CD4-positive, CD25-positive, alpha-beta regulatory T cell (primary cell): ENCODE measurements at regions not wholly inside any gene's neighbourhood (a gene's known extent, or its start where the extent isn't known, plus 50 kb on each side); places are given as distances from the start of the nearest gene placed in this dataset.
"Not testable (repeated sequence)": the region's sequence is repeated elsewhere in the genome, so short reads cannot be mapped to it uniquely, and the experiment has no call there.

Source experiments
- ATAC-seq, 2 donors: fragments of 150-1000 bp; cut with Tn5 transposase; one replicate each; pipeline ENCODE4 v1.10.0; 2021; ENCODE audit warnings: low read depth in 2 of 2, moderate number of reproducible peaks in 2 of 2, moderate library complexity in 1 of 2
- DNase-seq, 3 donors: peaks; one replicate each; pipeline versions ENCODE4 v3.0.0 to v3.0.0-alpha.2; 2012 to 2022; ENCODE audit warnings: mixed read lengths in 1 of 3
- H3K27ac ChIP-seq: one replicate; pipeline ENCODE4 v1.7.0; 2013; ENCODE audit warnings: mild to moderate bottlenecking, low read length; ENCODE audit not compliant: insufficient read depth, poor library complexity, severe bottlenecking
- H3K27me3 ChIP-seq: one replicate; pipeline ENCODE4 v1.7.0; 2013; ENCODE audit warnings: low read length; ENCODE audit not compliant: control insufficient read depth, insufficient read depth
- H3K36me3 ChIP-seq: one replicate; pipeline ENCODE4 v1.7.0; 2013; ENCODE audit warnings: mild to moderate bottlenecking, low read length, moderate library complexity; ENCODE audit not compliant: control insufficient read depth, insufficient read depth
- H3K4me1 ChIP-seq: 2 replicates; pipeline ENCODE4 v1.7.0; 2013; ENCODE audit warnings: mild to moderate bottlenecking, low read length; ENCODE audit not compliant: insufficient read depth, control insufficient read depth, poor library complexity, severe bottlenecking
- H3K4me3 ChIP-seq: one replicate; pipeline ENCODE4 v1.7.0; 2013; ENCODE audit warnings: low read depth, mild to moderate bottlenecking, low read length, moderate library complexity
- H3K9me3 ChIP-seq, 2 experiments: 1 replicate in 1 of 2; 2 replicates in 1 of 2; pipeline ENCODE4 v1.7.0; 2013; ENCODE audit warnings: low read length in 2 of 2, mild to moderate bottlenecking in 1 of 2, moderate library complexity in 1 of 2; ENCODE audit not compliant: control insufficient read depth in 2 of 2
- H3K27ac Mint-ChIP-seq, 3 donors: one replicate each; pipeline ENCODE4 v1.8.0; 2020 to 2022; ENCODE audit warnings: mild to moderate bottlenecking in 3 of 3, mixed read lengths in 3 of 3, moderate library complexity in 2 of 3
- H3K27me3 Mint-ChIP-seq: one replicate; pipeline ENCODE4 v1.8.0; 2022; ENCODE audit warnings: mild to moderate bottlenecking, mixed read lengths
- H3K36me3 Mint-ChIP-seq: one replicate; pipeline ENCODE4 v1.8.0; 2020; ENCODE audit warnings: mixed read lengths
- H3K4me1 Mint-ChIP-seq, 4 donors: one replicate each; pipeline ENCODE4 v1.8.0; 2020 to 2022; ENCODE audit warnings: mixed read lengths in 4 of 4, mild to moderate bottlenecking in 1 of 4
- H3K4me3 Mint-ChIP-seq, 4 donors: one replicate each; pipeline ENCODE4 v1.8.0; 2020 to 2022; ENCODE audit warnings: mild to moderate bottlenecking in 4 of 4, mixed read lengths in 4 of 4, moderate library complexity in 3 of 4
- H3K9me3 Mint-ChIP-seq, 7 donors: one replicate each; pipeline ENCODE4 v1.8.0; 2020 to 2022; ENCODE audit warnings: mixed read lengths in 7 of 7, mild to moderate bottlenecking in 3 of 7, moderate library complexity in 2 of 7

GRCh38 chr3:198096015-198096414 is 136.0 kb downstream of the LMLN start:
- H3K4me3 ChIP-seq, result no peak overlapping the region
- H3K27me3 ChIP-seq, result peaks cover 5% of the 10 kb centered on the region
- peaks cover 17% of the 10 kb centered on the region for H3K27me3 Mint-ChIP-seq
- no peak for DNase-seq
- peaks cover 7 to 16% of the 10 kb centered on the region in 2 experiments for H3K9me3 ChIP-seq
- no peaks in the 10 kb centered on the region for H3K36me3 ChIP-seq
- H3K4me3 Mint-ChIP-seq, result no peak overlapping the region
- no peaks in the 10 kb centered on the region for H3K36me3 Mint-ChIP-seq
- H3K27ac ChIP-seq, result no peak overlapping the region
- no peak for ATAC-seq
- peaks cover 0 to 3% (median 0%) of the 10 kb centered on the region in 4 donors for H3K4me1 Mint-ChIP-seq
- H3K9me3 Mint-ChIP-seq, result peaks cover 0 to 23% (median 6%) of the 10 kb centered on the region in 7 donors
- H3K4me1 ChIP-seq, result no peaks in the 10 kb centered on the region
- H3K27ac Mint-ChIP-seq, result no peak overlapping the region

- H3K4me3 Mint-ChIP-seq, result no peak overlapping the region
- H3K36me3 Mint-ChIP-seq, result no peaks in the 10 kb centered on the region
- ATAC-seq (no peak), DNase-seq (no peak)
- H3K4me1 ChIP-seq, result no peaks in the 10 kb centered on the region
- H3K9me3 Mint-ChIP-seq, result peaks cover 0 to 23% (median 6%) of the 10 kb centered on the region in 7 donors
- no peaks in the 10 kb centered on the region for H3K36me3 ChIP-seq
- H3K27ac ChIP-seq, result no peak overlapping the region
- H3K27me3 Mint-ChIP-seq, result peaks cover 16% of the 10 kb centered on the region
- no peak overlapping the region for H3K4me3 ChIP-seq
- peaks cover 0 to 3% (median 0%) of the 10 kb centered on the region in 4 donors for H3K4me1 Mint-ChIP-seq
- H3K27ac Mint-ChIP-seq, result no peak overlapping the region
- H3K9me3 ChIP-seq, result peaks cover 7 to 16% of the 10 kb centered on the region in 2 experiments
- peaks cover 5% of the 10 kb centered on the region for H3K27me3 ChIP-seq
Observed at GRCh38 chr3:198097048-198097447, 137.0 kb downstream of the LMLN start.

GRCh38 chr3:198098661-198099081 is 138.7 kb downstream of the LMLN start:
- not testable (repeated sequence) for H3K36me3 Mint-ChIP-seq, H3K4me1 ChIP-seq, H3K27ac ChIP-seq, ATAC-seq, H3K27me3 ChIP-seq, H3K36me3 ChIP-seq, H3K4me1 Mint-ChIP-seq
- Mint-ChIP-seq H3K27ac (peak overlapping the region in 2 of 3 donors; percentile 63 to 81), H3K4me3 (peak overlapping the region in 3 of 4 donors; percentile 46 to 69 (median 68)), H3K9me3 (peaks cover 0 to 21% (median 6%) of the 10 kb centered on the region in 7 donors), H3K27me3 (peaks cover 12% of the 10 kb centered on the region)
- Histone ChIP-seq H3K9me3 (peaks cover 7 to 11% of the 10 kb centered on the region in 2 experiments), H3K4me3 (peak overlapping the region; percentile 7)
- DNase-seq, result peak in 1 of 3 donors; percentile 48

- Mint-ChIP-seq H3K9me3 (peaks cover 0 to 22% (median 4%) of the 10 kb centered on the region in 7 donors), H3K27ac (peak overlapping the region in 1 of 3 donors; percentile 56), H3K4me1 (peaks cover 0 to 16% (median 0%) of the 10 kb centered on the region in 4 donors), H3K4me3 (peak overlapping the region in 2 of 4 donors; percentile 26 to 61)
- H3K27ac ChIP-seq, H3K4me1 ChIP-seq, H3K27me3 Mint-ChIP-seq, H3K27me3 ChIP-seq, H3K36me3 ChIP-seq, H3K4me3 ChIP-seq, ATAC-seq, H3K36me3 Mint-ChIP-seq: not testable (repeated sequence)
- peaks cover 6 to 21% of the 10 kb centered on the region in 2 experiments for H3K9me3 ChIP-seq
- peak in 1 of 3 donors; percentile 39 for DNase-seq
Observed at GRCh38 chr3:198103070-198103469, 143.1 kb downstream of the LMLN start.

GRCh38 chr3:198106265-198106664 is 146.2 kb downstream of the LMLN start:
- Mint-ChIP-seq H3K4me3 (peak overlapping the region in 1 of 4 donors; percentile 67), H3K36me3 (no peaks in the 10 kb centered on the region), H3K27me3 (peaks cover 13% of the 10 kb centered on the region), H3K27ac (peak overlapping the region in 1 of 3 donors; percentile 79), H3K4me1 (peaks cover 0 to 13% (median 0%) of the 10 kb centered on the region in 4 donors), H3K9me3 (peaks cover 0 to 28% (median 6%) of the 10 kb centered on the region in 7 donors)
- Histone ChIP-seq H3K4me1 (no peaks in the 10 kb centered on the region), H3K27ac (no peak overlapping the region), H3K27me3 (peaks cover 2% of the 10 kb centered on the region), H3K36me3 (no peaks in the 10 kb centered on the region), H3K4me3 (no peak overlapping the region), H3K9me3 (peaks cover 0 to 14% of the 10 kb centered on the region in 2 experiments)
- ATAC-seq, result no peak
- no peak for DNase-seq

GRCh38 chr3:198107840-198108734 is 148.1 kb downstream of the LMLN start:
- Mint-ChIP-seq H3K4me1 (peaks cover 0 to 15% (median under 1%) of the 10 kb centered on the region in 4 donors), H3K27me3 (peaks cover 25% of the 10 kb centered on the region), H3K9me3 (peaks cover 0 to 31% (median 6%) of the 10 kb centered on the region in 7 donors), H3K36me3 (peaks cover 3% of the 10 kb centered on the region), H3K4me3 (no peak overlapping the region), H3K27ac (no peak overlapping the region)
- no peak overlapping the region for H3K27ac ChIP-seq
- H3K27me3 ChIP-seq, result peaks cover 13% of the 10 kb centered on the region
- DNase-seq (no peak), ATAC-seq (no peak)
- H3K9me3 ChIP-seq, result peaks cover 3 to 17% of the 10 kb centered on the region in 2 experiments
- no peaks in the 10 kb centered on the region for H3K36me3 ChIP-seq
- H3K4me1 ChIP-seq, result no peaks in the 10 kb centered on the region
- no peak overlapping the region for H3K4me3 ChIP-seq

GRCh38 chr3:198109883-198110282 is 149.9 kb downstream of the LMLN start:
- no peaks in the 10 kb centered on the region for H3K36me3 ChIP-seq
- Mint-ChIP-seq H3K27me3 (peaks cover 43% of the 10 kb centered on the region), H3K4me3 (peak overlapping the region in 1 of 4 donors; percentile 70), H3K9me3 (peaks cover 0 to 41% (median 7%) of the 10 kb centered on the region in 7 donors), H3K27ac (no peak overlapping the region), H3K36me3 (peaks cover 6% of the 10 kb centered on the region), H3K4me1 (peaks cover 0 to 17% (median 3%) of the 10 kb centered on the region in 4 donors)
- peaks cover 26% of the 10 kb centered on the region for H3K27me3 ChIP-seq
- peaks cover 5% of the 10 kb centered on the region for H3K4me1 ChIP-seq
- no peak overlapping the region for H3K4me3 ChIP-seq
- H3K27ac ChIP-seq, result no peak overlapping the region
- peaks cover 9 to 27% of the 10 kb centered on the region in 2 experiments for H3K9me3 ChIP-seq
- DNase-seq, result no peak
- ATAC-seq, result no peak
